ENCODE measurements at regions not wholly inside any gene's neighbourhood (a gene's known extent, or its start where the extent isn't known, plus 50 kb on each side); places are given as distances from the start of the nearest gene placed in this dataset.

- no peak for TF ChIP-seq CTCF (conservative IDR thresholded peaks at IDR 0.05; ENCODE audit: low read depth, low read length)
- TF ChIP-seq EZH2 (IDR thresholded peaks at IDR 0.05; ENCODE audit: borderline replicate concordance, low read depth, low read length, poor library complexity, severe bottlenecking) = no peak
- peaks cover 9% of the 10 kb centered on the region for H3K9me3 ChIP-seq (ENCODE audit: low read depth, low read length, poor library complexity, severe bottlenecking)
- intact Hi-C loops (cut with micrococcal nuclease; ENCODE audit: unreplicated experiment) = no loop called here
- H3K4me1 ChIP-seq (ENCODE audit: insufficient read depth, low read length, poor library complexity, severe bottlenecking) = no peaks in the 10 kb centered on the region
- H3K4me3 ChIP-seq (ENCODE audit: low read depth, low read length, poor library complexity, severe bottlenecking) = no peak overlapping the region
- H3K27ac ChIP-seq (ENCODE audit: low read depth, low read length, poor library complexity, severe bottlenecking) = no peak overlapping the region
- BruUV-seq (replicated peaks) = no TSS peak
- ChIA-PET POLR2A (ENCODE audit: low non-redundant PET) (no interaction called here), CTCF (no interaction called here)
- H3K36me3 ChIP-seq (ENCODE audit: insufficient read depth, low read length, poor library complexity, severe bottlenecking) = no peaks in the 10 kb centered on the region
- H3K27me3 ChIP-seq (replicated peaks; ENCODE audit: insufficient read depth, low read depth, low read length, poor library complexity) = no peaks in the 10 kb centered on the region
- no peak for DNase-seq (ENCODE audit: low spot score)
These were observed 602.1 kb upstream of the ZNF385D start for GRCh38 chr3:22353126-22353525.

- Histone ChIP-seq H3K9me3 (ENCODE audit: low read depth, low read length, poor library complexity, severe bottlenecking) (peaks cover 16% of the 10 kb centered on the region), H3K36me3 (ENCODE audit: insufficient read depth, low read length, poor library complexity, severe bottlenecking) (no peaks in the 10 kb centered on the region), H3K27ac (ENCODE audit: low read depth, low read length, poor library complexity, severe bottlenecking) (no peak overlapping the region), H3K4me3 (ENCODE audit: low read depth, low read length, poor library complexity, severe bottlenecking) (no peak overlapping the region), H3K27me3 (replicated peaks; ENCODE audit: insufficient read depth, low read depth, low read length, poor library complexity) (no peaks in the 10 kb centered on the region), H3K4me1 (ENCODE audit: insufficient read depth, low read length, poor library complexity, severe bottlenecking) (no peaks in the 10 kb centered on the region)
- intact Hi-C loops (cut with micrococcal nuclease; ENCODE audit: unreplicated experiment) = no loop called here
- CTCF ChIA-PET = no interaction called here
- BruUV-seq (replicated peaks) = no TSS peak
- POLR2A ChIA-PET (ENCODE audit: low non-redundant PET) = no interaction called here
- DNase-seq (ENCODE audit: low spot score) = no peak
- TF ChIP-seq EZH2 (IDR thresholded peaks at IDR 0.05; ENCODE audit: borderline replicate concordance, low read depth, low read length, poor library complexity, severe bottlenecking) (no peak), CTCF (conservative IDR thresholded peaks at IDR 0.05; ENCODE audit: low read depth, low read length) (no peak)
These were observed 607.3 kb upstream of the ZNF385D start for GRCh38 chr3:22358334-22358733.

- H3K4me3 ChIP-seq (ENCODE audit: low read depth, low read length, poor library complexity, severe bottlenecking) = no peak overlapping the region
- H3K9me3 ChIP-seq (ENCODE audit: low read depth, low read length, poor library complexity, severe bottlenecking) = peaks cover 22% of the 10 kb centered on the region
- H3K4me1 ChIP-seq (ENCODE audit: insufficient read depth, low read length, poor library complexity, severe bottlenecking) = no peaks in the 10 kb centered on the region
- intact Hi-C loops (cut with micrococcal nuclease; ENCODE audit: unreplicated experiment) = no loop called here
- ChIA-PET CTCF (no interaction called here), POLR2A (ENCODE audit: low non-redundant PET) (no interaction called here)
- no TSS peak for BruUV-seq (replicated peaks)
- TF ChIP-seq EZH2 (IDR thresholded peaks at IDR 0.05; ENCODE audit: borderline replicate concordance, low read depth, low read length, poor library complexity, severe bottlenecking) (no peak), CTCF (conservative IDR thresholded peaks at IDR 0.05; ENCODE audit: low read depth, low read length) (no peak)
- no peak for DNase-seq (ENCODE audit: low spot score)
- no peak overlapping the region for H3K27ac ChIP-seq (ENCODE audit: low read depth, low read length, poor library complexity, severe bottlenecking)
- H3K36me3 ChIP-seq (ENCODE audit: insufficient read depth, low read length, poor library complexity, severe bottlenecking) = no peaks in the 10 kb centered on the region
- no peaks in the 10 kb centered on the region for H3K27me3 ChIP-seq (replicated peaks; ENCODE audit: insufficient read depth, low read depth, low read length, poor library complexity)
These were observed 609.2 kb upstream of the ZNF385D start for GRCh38 chr3:22360164-22360563.
